Mesothelial cell of epicardium (in vitro differentiated cells): ENCODE measurements at regions not wholly inside any gene's neighbourhood (a gene's known extent, or its start where the extent isn't known, plus 50 kb on each side); places are given as distances from the start of the nearest gene placed in this dataset.

ENCODE experiments used
- DNase-seq, 2 experiments: peaks; one replicate each; pipeline ENCODE4 v3.0.0; 2021; ENCODE audit warnings: low spot score in 2 of 2; ENCODE audit not compliant: unreplicated experiment in 2 of 2
- H3K27ac Mint-ChIP-seq: 2 replicates; pipeline ENCODE4 v1.8.0; 2021; ENCODE audit warnings: mixed read lengths
- H3K27me3 Mint-ChIP-seq: 2 replicates; pipeline ENCODE4 v1.8.0; 2021; ENCODE audit warnings: low read depth, mixed read lengths
- H3K36me3 Mint-ChIP-seq: 2 replicates; pipeline ENCODE4 v1.8.0; 2021; ENCODE audit warnings: mixed read lengths
- H3K4me1 Mint-ChIP-seq: 2 replicates; pipeline ENCODE4 v1.8.0; 2021; ENCODE audit warnings: mixed read lengths
- H3K4me3 Mint-ChIP-seq: 2 replicates; pipeline ENCODE4 v1.8.0; 2021; ENCODE audit warnings: mild to moderate bottlenecking, moderate library complexity, mixed read lengths
- H3K9me3 Mint-ChIP-seq: 2 replicates; pipeline ENCODE4 v1.8.0; 2021; ENCODE audit warnings: mixed read lengths
- CTCF ChIP-seq: fragments of 200-600 bp; sonication (generic); IDR thresholded peaks from one replicate; pipeline ENCODE4 v1.5.0; 2021; ENCODE audit warnings: antibody characterized with exemption; ENCODE audit not compliant: unreplicated experiment

GRCh38 chr13:33624253-33624652 lies 193.7 kb upstream of the RFC3 start:
- no peak overlapping the region for H3K27ac Mint-ChIP-seq
- no peak overlapping the region for H3K4me3 Mint-ChIP-seq
- no peak for TF ChIP-seq CTCF
- H3K36me3 Mint-ChIP-seq: no peaks in the 10 kb centered on the region
- no peaks in the 10 kb centered on the region for H3K27me3 Mint-ChIP-seq
- no peaks in the 10 kb centered on the region for H3K9me3 Mint-ChIP-seq
- H3K4me1 Mint-ChIP-seq: no peaks in the 10 kb centered on the region
- DNase-seq: no peak

- Mint-ChIP-seq H3K27me3 (no peaks in the 10 kb centered on the region), H3K27ac (no peak overlapping the region), H3K9me3 (no peaks in the 10 kb centered on the region), H3K4me3 (no peak overlapping the region), H3K36me3 (no peaks in the 10 kb centered on the region), H3K4me1 (no peaks in the 10 kb centered on the region)
- no peak for DNase-seq
- TF ChIP-seq CTCF: no peak
Observed at GRCh38 chr13:33624740-33625139, 193.2 kb upstream of the RFC3 start.

DNA sequence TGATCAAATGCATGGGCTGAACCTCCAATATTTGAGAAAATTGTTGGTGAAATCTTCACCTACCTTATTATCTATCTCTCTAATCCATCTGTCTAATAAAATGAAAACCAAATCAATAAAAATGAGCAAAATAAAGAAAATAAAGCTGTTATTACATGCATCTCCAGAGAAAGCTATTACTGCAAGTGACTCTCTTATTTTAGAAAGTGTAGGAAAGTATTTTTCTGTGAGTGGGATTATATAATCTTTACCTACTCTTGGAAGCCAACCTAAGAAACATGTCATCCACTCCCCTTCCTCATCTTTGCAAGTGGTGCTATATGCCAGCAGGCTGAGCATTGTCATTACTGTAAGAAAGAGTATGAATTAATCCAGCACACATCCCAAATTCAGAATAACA lies 191.5 kb upstream of the RFC3 start:
- Mint-ChIP-seq H3K4me1 (peaks cover 3% of the 10 kb centered on the region), H3K4me3 (no peak overlapping the region), H3K27ac (no peak overlapping the region), H3K27me3 (no peaks in the 10 kb centered on the region), H3K9me3 (no peaks in the 10 kb centered on the region), H3K36me3 (no peaks in the 10 kb centered on the region)
- no peak for TF ChIP-seq CTCF
- no peak for DNase-seq

GRCh38 chr13:33628662-33629061 lies 189.3 kb upstream of the RFC3 start:
- H3K27me3 Mint-ChIP-seq: no peaks in the 10 kb centered on the region
- H3K36me3 Mint-ChIP-seq: no peaks in the 10 kb centered on the region
- DNase-seq: no peak
- no peak overlapping the region for H3K27ac Mint-ChIP-seq
- no peaks in the 10 kb centered on the region for H3K9me3 Mint-ChIP-seq
- no peak overlapping the region for H3K4me3 Mint-ChIP-seq
- no peak for TF ChIP-seq CTCF
- H3K4me1 Mint-ChIP-seq: peaks cover 9% of the 10 kb centered on the region

GRCh38 chr13:33629605-33630360 lies 188.2 kb upstream of the RFC3 start:
- Mint-ChIP-seq H3K27ac (no peak overlapping the region), H3K36me3 (no peaks in the 10 kb centered on the region), H3K4me1 (peaks cover 20% of the 10 kb centered on the region), H3K9me3 (no peaks in the 10 kb centered on the region), H3K4me3 (no peak overlapping the region), H3K27me3 (no peaks in the 10 kb centered on the region)
- TF ChIP-seq CTCF: no peak
- no peak for DNase-seq
